Skin epidermis (tissue), 12 donors: ENCODE measurements at regions not wholly inside any gene's neighbourhood (a gene's known extent, or its start where the extent isn't known, plus 50 kb on each side); places are given as distances from the start of the nearest gene placed in this dataset.

ENCODE experiments used
- H3K27ac ChIP-seq, 21 experiments: fragments of 200-600 bp; sonication (generic) in 11 of 21; one replicate each; pipeline ENCODE4 v1.5.0; 2020; ENCODE audit warnings: mild to moderate bottlenecking in 3 of 21, inconsistent platforms in 2 of 21, moderate library complexity in 2 of 21
- H3K4me3 ChIP-seq, 7 experiments: fragments of 200-600 bp; sonication (generic) in 2 of 7; one replicate each; pipeline ENCODE4 v1.5.0; 2020; ENCODE audit warnings: inconsistent platforms in 2 of 7, mild to moderate bottlenecking in 2 of 7, moderate library complexity in 1 of 7

- Histone ChIP-seq H3K27ac (no peak overlapping the region), H3K4me3 (no peak overlapping the region)
Observed at GRCh38 chr11:112555491-112556364, 295.1 kb upstream of the PLET1 start.

DNA sequence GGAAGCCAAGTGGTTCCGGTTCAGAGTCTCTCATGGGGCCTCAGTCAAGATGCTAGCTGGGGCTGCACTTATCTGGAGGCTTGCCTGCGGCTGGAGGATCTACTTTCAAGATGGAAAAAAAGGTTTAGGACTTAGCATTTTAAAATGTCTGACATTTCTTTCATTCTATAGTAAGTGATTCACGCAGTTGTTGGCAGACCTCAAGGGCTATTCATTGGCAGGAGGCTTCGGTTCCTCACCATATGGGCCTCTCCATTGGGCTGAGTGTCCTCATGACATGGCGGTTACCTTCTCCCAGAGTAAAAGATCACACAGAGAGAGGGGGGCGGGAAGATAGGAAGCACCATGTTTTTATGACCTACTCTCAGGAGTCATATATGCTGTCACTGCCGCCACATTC, 298.0 kb upstream of the PLET1 start:
- H3K4me3 ChIP-seq: no peak overlapping the region

GRCh38 chr11:112563808-112564207, 303.1 kb upstream of the PLET1 start:
- H3K4me3 ChIP-seq: no peak overlapping the region
- no peak overlapping the region for H3K27ac ChIP-seq

More for the DNA sequence above, 298.0 kb upstream of the PLET1 start:
- H3K27ac ChIP-seq: no peak overlapping the region

- no peak overlapping the region for H3K27ac ChIP-seq
Observed at GRCh38 chr11:112564228-112564955, 303.7 kb upstream of the PLET1 start.

DNA sequence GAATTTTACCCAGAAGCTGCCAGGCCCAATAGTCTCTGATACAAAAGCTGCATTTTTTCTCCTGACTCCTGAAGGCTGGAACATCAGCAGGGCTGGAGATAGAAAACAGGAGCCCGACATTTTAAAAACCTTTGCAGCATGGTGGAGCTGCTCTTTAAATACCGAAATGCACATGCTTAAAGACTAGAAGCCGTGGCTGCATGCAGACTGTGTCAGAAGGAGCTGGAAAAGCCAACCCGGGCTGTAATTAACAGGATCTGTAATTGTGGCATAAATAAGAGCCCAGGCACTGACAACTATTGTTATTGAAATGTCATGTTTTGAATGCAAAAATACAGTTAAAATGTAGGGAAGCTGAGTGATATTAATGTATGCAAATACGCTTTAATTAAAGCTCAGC, 304.9 kb upstream of the PLET1 start:
- Histone ChIP-seq H3K4me3 (no peak overlapping the region), H3K27ac (no peak overlapping the region)

More at GRCh38 chr11:112564228-112564955, 303.7 kb upstream of the PLET1 start:
- no peak overlapping the region for H3K4me3 ChIP-seq

- H3K27ac ChIP-seq: no peak overlapping the region
- no peak overlapping the region for H3K4me3 ChIP-seq
Observed at GRCh38 chr11:112566124-112566523, 305.5 kb upstream of the PLET1 start.

- H3K4me3 ChIP-seq: no peak overlapping the region
- H3K27ac ChIP-seq: no peak overlapping the region
Observed at GRCh38 chr11:112570333-112570732, 309.7 kb upstream of the PLET1 start.

- no peak overlapping the region for H3K27ac ChIP-seq
- no peak overlapping the region for H3K4me3 ChIP-seq
Observed at GRCh38 chr11:112579282-112579681, 318.6 kb upstream of the PLET1 start.

DNA sequence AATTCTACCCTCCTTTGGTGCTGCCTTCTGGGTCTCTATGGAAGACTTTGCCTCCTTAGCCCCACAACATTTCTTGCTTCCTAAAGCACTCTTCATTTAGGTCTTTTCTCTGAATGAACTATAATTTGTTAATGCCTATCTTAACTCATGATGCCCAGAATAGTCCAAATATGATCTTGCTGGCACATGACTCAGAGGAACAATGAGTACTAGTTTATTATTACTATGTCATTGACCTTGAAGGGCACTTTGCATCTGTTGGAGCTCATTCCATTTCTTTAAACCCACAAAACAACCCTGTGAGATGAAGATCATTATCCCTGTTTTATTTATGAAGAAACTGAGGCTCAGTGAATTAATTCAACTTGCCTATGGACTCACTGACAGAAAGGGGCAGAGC, 320.2 kb upstream of the PLET1 start:
- Histone ChIP-seq H3K27ac (no peak overlapping the region), H3K4me3 (no peak overlapping the region)

GRCh38 chr11:112581747-112582146, 321.1 kb upstream of the PLET1 start:
- Histone ChIP-seq H3K27ac (no peak overlapping the region), H3K4me3 (no peak overlapping the region)

- H3K27ac ChIP-seq: no peak overlapping the region
Observed at GRCh38 chr11:112582366-112582765, 321.7 kb upstream of the PLET1 start.

GRCh38 chr11:112583261-112583893, 322.7 kb upstream of the PLET1 start:
- no peak overlapping the region for H3K27ac ChIP-seq
- H3K4me3 ChIP-seq: no peak overlapping the region

More at GRCh38 chr11:112582366-112582765, 321.7 kb upstream of the PLET1 start:
- H3K4me3 ChIP-seq: no peak overlapping the region

DNA sequence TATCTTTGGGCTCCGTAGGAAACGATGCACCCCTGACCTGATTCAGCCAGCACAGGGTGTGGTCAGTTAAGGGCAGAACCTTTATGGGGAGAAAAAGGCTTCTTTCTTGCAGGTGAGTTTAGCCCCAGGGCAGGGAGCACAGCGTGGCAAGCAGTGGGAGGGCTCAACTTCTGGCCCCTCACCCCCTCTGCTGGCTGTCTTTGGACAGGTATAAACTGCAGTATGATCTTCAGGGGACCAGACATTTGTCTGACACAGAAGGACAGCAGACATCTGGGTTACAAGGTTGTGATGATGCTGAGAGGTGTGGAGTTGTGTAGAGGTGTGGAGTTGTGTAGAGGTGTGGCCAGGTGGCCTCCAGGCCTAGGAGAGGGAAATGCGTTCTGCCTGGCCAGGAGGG, 324.0 kb upstream of the PLET1 start:
- Histone ChIP-seq H3K27ac (no peak overlapping the region), H3K4me3 (no peak overlapping the region)

DNA sequence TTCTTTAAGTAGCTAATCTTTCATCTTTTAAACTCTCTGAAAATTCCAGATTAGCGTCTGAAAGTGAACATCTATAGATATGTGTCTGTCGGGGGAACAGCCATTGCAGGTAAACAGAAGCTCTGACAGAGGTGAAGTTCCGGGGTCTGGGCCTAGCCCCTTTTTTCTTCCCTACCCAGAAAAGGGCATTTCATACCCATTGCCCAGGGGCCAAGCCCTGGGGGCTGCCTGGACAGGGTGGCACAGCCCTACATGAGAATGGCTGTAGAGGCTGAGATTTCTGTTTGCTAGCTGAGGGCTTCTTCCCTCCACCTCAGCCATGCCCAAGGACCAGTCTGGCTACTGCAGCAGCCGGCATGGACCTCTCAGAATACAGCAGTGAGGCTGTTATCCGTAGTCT, 327.0 kb upstream of the PLET1 start:
- Histone ChIP-seq H3K27ac (no peak overlapping the region), H3K4me3 (no peak overlapping the region)

- no peak overlapping the region for H3K4me3 ChIP-seq
- no peak overlapping the region for H3K27ac ChIP-seq
Observed at GRCh38 chr11:112588252-112588694, 327.6 kb upstream of the PLET1 start.

- Histone ChIP-seq H3K4me3 (no peak overlapping the region), H3K27ac (no peak overlapping the region)
Observed at GRCh38 chr11:112589155-112589554, 328.5 kb upstream of the PLET1 start.

DNA sequence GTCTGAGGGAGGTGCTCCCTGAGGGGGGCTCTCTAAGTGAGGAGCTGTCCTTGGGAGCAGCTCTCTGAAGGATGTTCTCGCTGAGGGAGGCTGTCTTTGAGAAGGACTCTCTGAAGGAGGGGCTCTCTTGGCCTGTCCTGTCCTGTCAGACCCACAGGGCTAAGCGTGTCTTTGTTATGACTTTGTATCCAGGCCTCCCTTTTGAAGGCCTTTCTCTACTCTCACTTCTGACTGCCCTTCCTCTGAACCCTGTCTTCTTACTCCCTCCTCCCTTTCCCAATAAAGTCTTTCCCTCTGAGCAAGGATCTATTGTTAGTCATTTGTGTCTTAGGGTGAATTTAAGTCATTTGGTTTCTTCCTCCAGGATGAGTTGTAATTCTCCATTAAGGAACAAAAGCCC, 330.1 kb upstream of the PLET1 start:
- Histone ChIP-seq H3K4me3 (no peak overlapping the region), H3K27ac (no peak overlapping the region)

DNA sequence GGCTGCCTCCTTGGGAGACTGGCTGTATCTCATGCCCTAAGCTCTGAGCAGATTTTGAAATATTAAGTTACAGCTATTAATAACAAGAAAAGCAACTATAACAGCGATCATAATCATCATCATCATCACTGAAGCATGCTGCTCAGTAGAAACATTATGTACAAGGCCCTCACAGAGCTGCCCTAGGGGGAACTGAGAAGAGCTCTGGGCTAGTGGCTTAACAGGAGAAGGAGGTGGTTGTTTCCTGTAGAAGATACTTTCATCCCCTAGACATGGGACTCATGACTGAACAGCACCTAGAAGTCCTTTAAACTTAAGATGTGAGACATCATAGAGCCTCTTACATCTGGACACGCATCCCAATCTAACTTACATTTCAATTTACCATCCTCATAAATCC, 332.8 kb upstream of the PLET1 start:
- H3K4me3 ChIP-seq: no peak overlapping the region
- H3K27ac ChIP-seq: no peak overlapping the region

DNA sequence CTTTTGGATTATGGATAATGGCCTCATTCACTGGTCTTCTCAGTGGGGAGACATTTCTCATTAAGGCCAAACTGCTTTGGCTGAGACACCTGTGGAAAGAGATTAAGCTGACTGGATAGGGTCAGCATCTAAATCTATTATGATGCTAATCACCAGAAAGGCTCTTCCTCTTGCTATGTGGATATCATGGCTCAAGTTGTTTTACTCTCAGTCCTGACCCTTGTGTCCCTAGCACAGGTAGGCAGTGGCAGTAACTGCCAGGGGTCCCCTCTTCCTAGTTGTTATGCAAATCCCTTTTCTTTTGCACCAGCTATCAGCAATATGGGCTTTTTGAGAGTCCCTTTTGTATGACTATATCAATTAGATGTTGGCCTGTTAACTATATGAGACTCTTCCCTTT, 335.7 kb upstream of the PLET1 start:
- Histone ChIP-seq H3K27ac (no peak overlapping the region), H3K4me3 (no peak overlapping the region)

GRCh38 chr11:112597286-112597790, 336.7 kb upstream of the PLET1 start:
- Histone ChIP-seq H3K27ac (no peak overlapping the region), H3K4me3 (no peak overlapping the region)
